SK-N-MC (cell line): ENCODE measurements at regions not wholly inside any gene's neighbourhood (a gene's known extent, or its start where the extent isn't known, plus 50 kb on each side); places are given as distances from the start of the nearest gene placed in this dataset.

Experiments
- EZH2 ChIP-seq: fragments of 200-600 bp; sonication (generic); IDR thresholded peaks from one replicate; pipeline ENCODE4 v1.6.1; 2017; ENCODE audit warnings: antibody characterized with exemption
- FOXP2 ChIP-seq: optimal IDR thresholded peaks from 2 replicates; pipeline ENCODE3; 2011; ENCODE audit warnings: mild to moderate bottlenecking, moderate library complexity; ENCODE audit not compliant: insufficient read depth; ENCODE audit errors: extremely low read length, control extremely low read depth
- POLR2AphosphoS5 ChIP-seq: IDR thresholded peaks from 2 replicates; pipeline ENCODE4 v1.6.1; 2012; ENCODE audit warnings: mild to moderate bottlenecking, low read depth, low read length, borderline replicate concordance

- TF ChIP-seq EZH2 (no peak), POLR2AphosphoS5 (no peak), FOXP2 (no peak)
Measured at GRCh38 chr4:149108626-149109025, 666.4 kb upstream of the NR3C2 start.
